Ovary (tissue), 3 donors: ENCODE measurements at regions not wholly inside any gene's neighbourhood (a gene's known extent, or its start where the extent isn't known, plus 50 kb on each side); places are given as distances from the start of the nearest gene placed in this dataset.

Source experiments
- POLR2A ChIP-seq: fragments of 450-650 bp; IDR thresholded peaks from one replicate; pipeline ENCODE4 v1.6.1; 2017; ENCODE audit warnings: antibody characterized with exemption, mild to moderate bottlenecking, moderate library complexity
- TF ChIP-seq, protein P1 (sequence below), 3 donors: fragments of 450-650 bp in 2 of 3; fragments of 200-600 bp in 1 of 3; IDR thresholded peaks; one replicate each; pipeline versions ENCODE4 v1.5.1 to v1.8.0; 2016 to 2022; ENCODE audit warnings: antibody characterized with exemption in 3 of 3, mild to moderate bottlenecking in 1 of 3
- donor health status: DM: no; HTN: no; CAD: no.

DNA sequence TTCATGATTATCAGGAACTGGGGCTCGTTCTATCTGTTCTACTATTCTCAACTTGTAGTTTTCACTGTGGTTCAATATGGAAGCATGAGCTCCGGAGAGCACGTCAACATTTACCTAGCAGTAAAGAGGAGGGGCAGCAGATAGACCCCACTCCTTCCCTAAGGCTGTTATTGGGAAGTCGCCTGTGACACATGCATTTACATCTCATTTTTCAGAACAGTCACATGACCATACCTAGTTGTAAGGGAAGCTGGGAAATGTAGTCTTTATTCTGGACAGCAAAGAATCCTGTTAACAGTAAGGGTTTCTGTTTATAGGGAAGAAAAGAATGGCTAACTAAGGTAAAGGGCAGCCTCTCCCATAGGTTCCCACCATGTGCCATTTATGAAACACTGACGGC lies 158.3 kb downstream of the ZFP64 start:
- TF ChIP-seq, protein P1, sequence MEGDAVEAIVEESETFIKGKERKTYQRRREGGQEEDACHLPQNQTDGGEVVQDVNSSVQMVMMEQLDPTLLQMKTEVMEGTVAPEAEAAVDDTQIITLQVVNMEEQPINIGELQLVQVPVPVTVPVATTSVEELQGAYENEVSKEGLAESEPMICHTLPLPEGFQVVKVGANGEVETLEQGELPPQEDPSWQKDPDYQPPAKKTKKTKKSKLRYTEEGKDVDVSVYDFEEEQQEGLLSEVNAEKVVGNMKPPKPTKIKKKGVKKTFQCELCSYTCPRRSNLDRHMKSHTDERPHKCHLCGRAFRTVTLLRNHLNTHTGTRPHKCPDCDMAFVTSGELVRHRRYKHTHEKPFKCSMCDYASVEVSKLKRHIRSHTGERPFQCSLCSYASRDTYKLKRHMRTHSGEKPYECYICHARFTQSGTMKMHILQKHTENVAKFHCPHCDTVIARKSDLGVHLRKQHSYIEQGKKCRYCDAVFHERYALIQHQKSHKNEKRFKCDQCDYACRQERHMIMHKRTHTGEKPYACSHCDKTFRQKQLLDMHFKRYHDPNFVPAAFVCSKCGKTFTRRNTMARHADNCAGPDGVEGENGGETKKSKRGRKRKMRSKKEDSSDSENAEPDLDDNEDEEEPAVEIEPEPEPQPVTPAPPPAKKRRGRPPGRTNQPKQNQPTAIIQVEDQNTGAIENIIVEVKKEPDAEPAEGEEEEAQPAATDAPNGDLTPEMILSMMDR (IDR thresholded peaks at IDR 0.05), result no peak
- TF ChIP-seq POLR2A, result no peak
